K562 (cell line): ENCODE measurements at regions not wholly inside any gene's neighbourhood (a gene's known extent, or its start where the extent isn't known, plus 50 kb on each side); places are given as distances from the start of the nearest gene placed in this dataset.

Experiments used
- ATAC-seq: fragments of 200-7000 bp; cut with Tn5 transposase; 3 replicates; pipeline ENCODE4 v1.9.1; 2020; ENCODE audit warnings: moderate library complexity
- BruUV-seq: library from RNA; stranded (reverse); fragments of 400-500 nt; replicated peaks from 2 replicates; lab custom pipeline; 2021; lab: Mats Ljungman, UMichigan
- CTCF ChIA-PET: fragments of 300-600 bp; formaldehyde crosslinking; extraction: SDS; loops from one replicate; lab custom pipeline; 2021; ENCODE audit warnings: low intra/inter-chr PET ratio; lab: Yijun Ruan, JAX
- POLR2A ChIA-PET: fragments of 300-600, 350-650 bp; sonication (Branson Sonifier 250); formaldehyde crosslinking; extraction: SDS; loops from one replicate; lab custom pipeline; 2021; ENCODE audit warnings: antibody characterized with exemption, inconsistent platforms; lab: Yijun Ruan, JAX
- DNase-seq, 4 experiments: peaks; one replicate each; pipeline versions ENCODE4 v3.0.0 to v3.0.0-alpha.2; 2011 to 2018; ENCODE audit warnings: low spot score in 3 of 4, mixed read lengths in 3 of 4; ENCODE audit errors: extremely low read depth in 1 of 4
- FAIRE-seq: peaks from 2 replicates; lab custom pipeline; 2011; peaks lifted over from hg19 to GRCh38; lab: Jason Lieb, UNC
- H2AFZ ChIP-seq: 2 replicates; pipeline ENCODE4 v1.6.0; 2011; ENCODE audit warnings: low read depth, low read length, control low read depth, inconsistent platforms
- H3K27ac ChIP-seq: fragments of 200-600 bp; 3 replicates; pipeline ENCODE4 v1.8.0; 2011; ENCODE audit warnings: low read depth, mild to moderate bottlenecking, control low read depth, inconsistent platforms, low read length, moderate library complexity, mixed read lengths; ENCODE audit errors: extremely low read depth
- H3K27me3 ChIP-seq, 2 experiments: fragments of 300-600 bp in 1 of 2; 2 replicates in 1 of 2; 3 replicates in 1 of 2; pipeline versions ENCODE4 v1.6.0 to v1.8.0; 2011; ENCODE audit warnings: inconsistent platforms in 2 of 2, low read length in 2 of 2, mild to moderate bottlenecking in 1 of 2, mixed read lengths in 1 of 2, moderate library complexity in 1 of 2; ENCODE audit not compliant: control insufficient read depth in 2 of 2, insufficient read depth in 2 of 2
- H3K36me3 ChIP-seq: fragments of 300-600 bp; 3 replicates; pipeline ENCODE4 v1.8.0; 2011; ENCODE audit warnings: mild to moderate bottlenecking, low read length, inconsistent platforms; ENCODE audit not compliant: control insufficient read depth, insufficient read depth
- H3K4me1 ChIP-seq, 2 experiments: fragments of 200-600 bp in 1 of 2; replicated peaks in 1 of 2; 2 replicates in 1 of 2; 3 replicates in 1 of 2; pipeline versions ENCODE4 v1.5.1 to v1.8.0; 2011; ENCODE audit warnings: inconsistent platforms in 2 of 2, low read length in 2 of 2, mild to moderate bottlenecking in 1 of 2, mixed read lengths in 1 of 2, moderate library complexity in 1 of 2; ENCODE audit not compliant: control insufficient read depth in 2 of 2, insufficient read depth in 2 of 2
- H3K4me2 ChIP-seq: 2 replicates; pipeline ENCODE4 v1.6.1; 2011; ENCODE audit warnings: low read length, control low read depth, inconsistent platforms, mixed read lengths; ENCODE audit not compliant: insufficient read depth
- H3K4me3 ChIP-seq: fragments of 200-600 bp; sonication (generic), shearing (Covaris generic); 2 replicates; pipeline ENCODE4 v1.5.1; 2016; ENCODE audit warnings: control low read depth, inconsistent platforms
- H3K79me2 ChIP-seq: fragments of 200-600 bp; 3 replicates; pipeline ENCODE4 v1.8.0; 2011; ENCODE audit warnings: low read length, inconsistent platforms; ENCODE audit not compliant: control insufficient read depth, insufficient read depth
- H3K9ac ChIP-seq, 2 experiments: 2 replicates each; pipeline versions ENCODE4 v1.6.0 to v1.6.1; 2011; ENCODE audit warnings: low read depth in 2 of 2, low read length in 2 of 2, control low read depth in 1 of 2, inconsistent platforms in 1 of 2, mild to moderate bottlenecking in 1 of 2, mixed read lengths in 1 of 2; ENCODE audit not compliant: insufficient read depth in 1 of 2
- H3K9me1 ChIP-seq: one replicate; pipeline ENCODE4 v1.6.0; 2011; ENCODE audit warnings: inconsistent platforms, mild to moderate bottlenecking, low read length, moderate library complexity; ENCODE audit not compliant: control insufficient read depth, insufficient read depth
- H3K9me3 ChIP-seq: replicated peaks from 2 replicates; pipeline ENCODE4 v1.5.1; 2011; ENCODE audit warnings: low read depth, low read length, inconsistent platforms; ENCODE audit not compliant: control insufficient read depth, insufficient read depth
- H4K20me1 ChIP-seq: replicated peaks from 2 replicates; pipeline ENCODE4 v1.6.1; 2011; ENCODE audit warnings: low read length, inconsistent platforms, mixed read lengths; ENCODE audit not compliant: control insufficient read depth, insufficient read depth
- ASH1L ChIP-seq: fragments of 450-650 bp; IDR thresholded peaks from 2 replicates; pipeline ENCODE4 v1.6.1; 2018; ENCODE audit warnings: borderline replicate concordance, mild to moderate bottlenecking, low read depth; ENCODE audit not compliant: partially characterized antibody
- CREBBP ChIP-seq: IDR thresholded peaks from one replicate; pipeline ENCODE4 v1.6.1; 2012; ENCODE audit warnings: low read depth, mild to moderate bottlenecking, control low read depth, inconsistent platforms, low read length
- CTBP1 ChIP-seq: fragments of 450-650 bp; IDR thresholded peaks from 2 replicates; pipeline ENCODE4 v1.6.1; 2016; ENCODE audit warnings: borderline replicate concordance
- HCFC1 ChIP-seq: IDR thresholded peaks from 2 replicates; pipeline ENCODE4 v1.6.1; 2012; ENCODE audit warnings: low read depth, low read length, improper control_type of control experiment
- HNRNPLL ChIP-seq: fragments of 200-400 bp; formaldehyde crosslinking; IDR thresholded peaks from 2 replicates; pipeline ENCODE4 v1.6.1; 2017; ENCODE audit warnings: low read length, low read depth, mild to moderate bottlenecking; ENCODE audit not compliant: poor library complexity, severe bottlenecking
- MITF ChIP-seq: IDR thresholded peaks from 2 replicates; pipeline ENCODE4 v1.6.1; 2014; ENCODE audit warnings: antibody characterized with exemption
- RBM22 ChIP-seq: fragments of 200-400 bp; formaldehyde crosslinking; IDR thresholded peaks from 2 replicates; pipeline ENCODE4 v1.6.1; 2018; ENCODE audit warnings: low read length, low read depth; ENCODE audit not compliant: poor library complexity, severe bottlenecking
- RFX5 ChIP-seq: IDR thresholded peaks from 2 replicates; pipeline ENCODE4 v1.6.1; 2011; ENCODE audit warnings: low read depth, mild to moderate bottlenecking, improper control_type of control experiment, low read length
- SNRNP70 ChIP-seq: fragments of 200-400 bp; formaldehyde crosslinking; optimal IDR thresholded peaks from 2 replicates; pipeline ENCODE3; 2017; ENCODE audit warnings: low read depth, low read length
- ZBTB7A ChIP-seq: IDR thresholded peaks from 2 replicates; pipeline ENCODE4 v1.6.1; 2011; ENCODE audit warnings: low read depth, mild to moderate bottlenecking, low read length, moderate library complexity, borderline replicate concordance; ENCODE audit not compliant: control insufficient read depth
- ZBTB8A ChIP-seq: fragments of 450-650 bp; IDR thresholded peaks from 2 replicates; pipeline ENCODE4 v1.6.1; 2018; ENCODE audit warnings: mild to moderate bottlenecking, moderate library complexity; ENCODE audit not compliant: partially characterized antibody
- ZMIZ1 ChIP-seq, 2 experiments: fragments of 150-350 bp in 1 of 2; IDR thresholded peaks; 2 replicates each; pipeline ENCODE4 v1.6.1; 2012 to 2016; ENCODE audit warnings: low read depth in 2 of 2, low read length in 2 of 2, mild to moderate bottlenecking in 1 of 2, moderate library complexity in 1 of 2
- ZNF324 ChIP-seq: fragments of 250-450 bp; sonication (Bioruptor Pico); IDR thresholded peaks from 2 replicates; pipeline ENCODE4 v1.4.0; 2020; ENCODE audit warnings: mild to moderate bottlenecking
- ZNF655 ChIP-seq: fragments of 250-450 bp; sonication (Bioruptor Pico); IDR thresholded peaks from 2 replicates; pipeline ENCODE4 v1.5.0; 2021
- ZNF668 ChIP-seq: fragments of 250-450 bp; sonication (Bioruptor Pico); IDR thresholded peaks from 2 replicates; pipeline ENCODE4 v1.8.0; 2022; ENCODE audit warnings: mild to moderate bottlenecking, inconsistent platforms
- WGBS: fragments of 100-300 bp; shearing (Covaris generic); methylation state at CpG from one replicate; pipeline ENCODE4 v1.1.6; 2016; ENCODE audit warnings: low coverage, mixed read lengths; ENCODE audit not compliant: insufficient coverage; ENCODE audit errors: missing lambda C conversion rate; 5-methylcytosine and 5-hydroxymethylcytosine counted together
- in situ Hi-C: fragments of 300-500 bp; cut with MboI; formaldehyde crosslinking; loops from 4 replicates; pipeline ENCODE4 v1.15.0; 2018; ENCODE audit warnings: inconsistent platforms, mixed read lengths
- intact Hi-C: fragments of 100-400 bp; cut with micrococcal nuclease; formaldehyde crosslinking; loops from 2 replicates; pipeline ENCODE4 v1.14.2; 2022

GRCh38 chr6:22727710-22728109 is 158.3 kb downstream of the HDGFL1 start:
- CTCF ChIA-PET: no interaction called here
- WGBS: 8% methylated on average over 6 of the region's 6 CpGs
- intact Hi-C loops: no loop called here

More at GRCh38 chr6:22727710-22728109, 158.3 kb downstream of the HDGFL1 start:
- Histone ChIP-seq H3K36me3 (no peaks in the 10 kb centered on the region), H3K9ac (no peak overlapping the region), H3K4me2 (no peak overlapping the region), H2AFZ (no peak overlapping the region), H3K9me3 (no peaks in the 10 kb centered on the region), H3K27me3 (no peaks in the 10 kb centered on the region), H4K20me1 (no peaks in the 10 kb centered on the region), H3K27ac (no peak overlapping the region), H3K9me1 (no peaks in the 10 kb centered on the region), H3K4me1 (no peaks in the 10 kb centered on the region), H3K4me3 (no peak overlapping the region), H3K79me2 (no peaks in the 10 kb centered on the region)
- BruUV-seq: no TSS peak
- in situ Hi-C loops: no loop called here
- POLR2A ChIA-PET: no interaction called here
- DNase-seq (no peak), ATAC-seq (no peak), FAIRE-seq (no peak)
- no peak for TF ChIP-seq ZBTB8A
- no peak for TF ChIP-seq ZNF655 (CRISPR knock-in tag)
- no peak for TF ChIP-seq ZMIZ1 (IDR thresholded peaks at IDR 0.05; ENCODE audit: low read depth in 2 of 2, low read length in 2 of 2)
- no peak for TF ChIP-seq CREBBP
- TF ChIP-seq HCFC1: no peak
- no peak for TF ChIP-seq SNRNP70
- TF ChIP-seq RFX5: no peak
- TF ChIP-seq CTBP1: no peak
- TF ChIP-seq ZNF324 (CRISPR knock-in tag): no peak
- no peak for TF ChIP-seq RBM22
- no peak for TF ChIP-seq ZNF668 (CRISPR knock-in tag)
- TF ChIP-seq ZBTB7A: no peak
- no peak for TF ChIP-seq MITF
- no peak for TF ChIP-seq HNRNPLL
- TF ChIP-seq ASH1L: no peak
